SK-N-SH treated with all-trans-retinoic acid at 6 μM for 48 hours (cell line): ENCODE measurements at regions not wholly inside any gene's neighbourhood (a gene's known extent, or its start where the extent isn't known, plus 50 kb on each side); places are given as distances from the start of the nearest gene placed in this dataset.

Experiments used
- BACH2 ChIP-seq: fragments of 250-450 bp; sonication (Bioruptor Pico); IDR thresholded peaks from 2 replicates; pipeline ENCODE4 v1.9.0; 2021; ENCODE audit warnings: mild to moderate bottlenecking, borderline replicate concordance
- OSR1 ChIP-seq: fragments of 250-450 bp; sonication (Bioruptor Pico); IDR thresholded peaks from 2 replicates; pipeline ENCODE4 v1.8.0; 2022; ENCODE audit warnings: moderate library complexity, mild to moderate bottlenecking, inconsistent platforms

- TF ChIP-seq BACH2 = no peak
- TF ChIP-seq OSR1 (CRISPR knock-in tag) = no peak
These were observed 80.1 kb upstream of the VRK1 start for GRCh38 chr14:96717116-96717515.
